ENCODE measurements at regions not wholly inside any gene's neighbourhood (a gene's known extent, or its start where the extent isn't known, plus 50 kb on each side); places are given as distances from the start of the nearest gene placed in this dataset.

DNA sequence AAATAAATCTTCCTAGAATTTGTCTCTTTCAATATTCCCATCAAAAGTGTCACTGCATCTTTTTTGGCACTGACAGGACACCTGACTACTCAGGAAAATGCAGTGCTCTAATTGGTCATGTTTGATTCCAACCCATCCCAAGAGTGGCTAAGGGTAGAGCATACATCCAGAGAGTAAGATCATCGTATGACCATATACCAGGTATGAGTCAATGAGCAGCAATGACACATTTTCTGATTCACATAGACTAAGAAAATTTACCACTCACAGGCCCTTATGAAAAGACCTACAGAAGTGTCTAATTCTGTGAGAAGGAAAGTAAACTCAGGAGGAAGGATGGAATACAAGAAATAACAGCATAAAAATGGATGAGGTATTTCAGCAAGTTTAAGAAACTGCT lies 434.2 kb downstream of the ZIC1 start:
- TF ChIP-seq POLR2A (IDR thresholded peaks at IDR 0.05; ENCODE audit: low read depth, low read length) (no peak), POLR2AphosphoS5 (IDR thresholded peaks at IDR 0.05; ENCODE audit: low read depth, low read length) (no peak), TAF1 (IDR thresholded peaks at IDR 0.05; ENCODE audit: low read depth, low read length) (no peak), PAX5 (IDR thresholded peaks at IDR 0.05; ENCODE audit: insufficient read depth, low read length, severe bottlenecking) (no peak)

Measured in GM12891 (cell line).